BJ (cell line): ENCODE measurements at regions not wholly inside any gene's neighbourhood (a gene's known extent, or its start where the extent isn't known, plus 50 kb on each side); places are given as distances from the start of the nearest gene placed in this dataset.
"Not testable (repeated sequence)": the region's sequence is repeated elsewhere in the genome, so short reads cannot be mapped to it uniquely, and the experiment has no call there.

Experiments used
- CTCF ChIA-PET: fragments of 350-600 bp; formaldehyde crosslinking; extraction: SDS; loops from one replicate; lab custom pipeline; 2021; ENCODE audit warnings: antibody characterized with exemption, inconsistent platforms; lab: Yijun Ruan, JAX
- POLR2A ChIA-PET: fragments of 300-600 bp; sonication (Branson Sonifier 250); formaldehyde crosslinking; extraction: SDS; loops from one replicate; lab custom pipeline; 2021; ENCODE audit warnings: antibody characterized with exemption; lab: Charles Lee
- DNase-seq: peaks from one replicate; pipeline ENCODE4 v3.0.0-alpha.2; 2011; ENCODE audit warnings: low read depth
- H3K27me3 ChIP-seq: 2 replicates; pipeline ENCODE4 v1.6.0; 2011; ENCODE audit warnings: low read length; ENCODE audit not compliant: control insufficient read depth, insufficient read depth
- H3K36me3 ChIP-seq: 2 replicates; pipeline ENCODE4 v1.5.1; 2011; ENCODE audit warnings: low read length; ENCODE audit not compliant: control insufficient read depth, insufficient read depth
- H3K4me3 ChIP-seq: 2 replicates; pipeline ENCODE4 v1.5.1; 2011; ENCODE audit warnings: low read depth, mild to moderate bottlenecking, control low read depth, low read length
- CTCF ChIP-seq: IDR thresholded peaks from 2 replicates; pipeline ENCODE4 v1.5.1; 2011; ENCODE audit warnings: low read depth, mild to moderate bottlenecking, control low read depth, inconsistent platforms, low read length, moderate library complexity; ENCODE audit not compliant: insufficient read depth

DNA sequence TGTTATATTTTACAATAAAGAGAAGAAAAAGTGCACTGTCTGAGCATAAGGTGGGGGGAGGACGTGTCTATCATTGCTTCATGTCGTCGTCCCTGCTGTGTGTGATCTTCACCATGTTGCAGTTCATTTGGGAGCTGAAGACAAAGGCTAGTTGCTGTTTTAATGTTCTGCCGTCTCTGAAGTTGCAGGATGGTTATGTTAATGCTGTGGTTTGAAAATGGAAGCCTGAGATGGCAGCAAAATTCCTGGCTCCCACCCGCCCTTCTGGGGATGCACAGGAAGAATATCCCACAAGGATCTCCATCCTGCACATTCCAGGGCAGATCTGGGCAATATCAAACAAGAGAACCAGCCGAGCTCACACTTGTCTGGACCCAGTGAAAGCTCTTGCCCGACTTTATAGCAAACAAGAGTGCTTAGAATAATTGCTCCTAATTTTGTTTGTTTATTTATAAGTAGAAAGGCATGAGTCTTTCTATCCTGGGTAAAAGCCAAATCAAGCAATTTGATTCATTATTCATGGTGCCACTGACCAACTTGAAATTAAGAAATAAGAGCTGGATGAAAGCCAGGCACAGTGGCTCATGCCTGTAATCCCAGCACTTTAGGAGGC is 110.3 kb upstream of the ABCC4 start:
- no peak for TF ChIP-seq CTCF
- Histone ChIP-seq H3K36me3 (no peaks in the 10 kb centered on the region), H3K27me3 (no peaks in the 10 kb centered on the region), H3K4me3 (no peak overlapping the region)
- CTCF ChIA-PET = interaction anchor here (22.0 kb wide), 1 partner anchor 220 kb away, joined by 323 read pairs; no protein-coding TSS in a partner anchor
- no peak for DNase-seq
- POLR2A ChIA-PET = interaction anchor here (0.5 kb wide), 1 partner anchor 8 kb away, joined by 4 read pairs; no protein-coding TSS in a partner anchor

DNA sequence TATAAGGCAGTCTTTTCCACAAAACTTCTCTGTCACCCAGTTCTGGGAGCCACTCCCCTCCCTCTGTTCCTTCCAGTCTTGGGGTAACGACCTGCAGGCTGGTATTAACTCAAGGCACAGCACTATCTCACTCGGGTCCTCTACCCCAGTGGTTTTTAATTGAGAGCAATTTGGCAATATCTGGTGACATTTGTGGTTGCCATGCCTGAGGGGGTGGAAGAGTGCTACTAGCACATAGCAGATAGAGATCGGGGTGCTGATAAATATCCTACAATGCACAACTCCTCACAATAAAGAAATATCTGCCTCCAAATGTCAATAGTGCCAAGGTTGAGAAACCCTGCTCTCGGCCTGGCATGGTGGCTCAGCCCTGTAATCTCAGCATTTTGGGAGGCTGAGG is 117.7 kb upstream of the ABCC4 start:
- ChIA-PET POLR2A (no interaction called here), CTCF (no interaction called here)
- Histone ChIP-seq H3K4me3 (no peak overlapping the region), H3K36me3 (no peaks in the 10 kb centered on the region), H3K27me3 (no peaks in the 10 kb centered on the region)
- no peak for TF ChIP-seq CTCF
- DNase-seq = no peak

- H3K36me3 ChIP-seq = no peaks in the 10 kb centered on the region
- ChIA-PET CTCF (interaction anchor here (1.0 kb wide), 1 partner anchor 232 kb away, joined by 4 read pairs; no protein-coding TSS in a partner anchor), POLR2A (no interaction called here)
- no peak for DNase-seq
- TF ChIP-seq CTCF = no peak
- no peaks in the 10 kb centered on the region for H3K27me3 ChIP-seq
- H3K4me3 ChIP-seq = no peak overlapping the region
Observed at GRCh38 chr13:95420501-95420900, 119.2 kb upstream of the ABCC4 start.

GRCh38 chr13:95426631-95427030 is 125.4 kb upstream of the ABCC4 start:
- Histone ChIP-seq H3K4me3 (no peak overlapping the region), H3K36me3 (no peaks in the 10 kb centered on the region), H3K27me3 (no peaks in the 10 kb centered on the region)
- POLR2A ChIA-PET = no interaction called here
- no peak for TF ChIP-seq CTCF
- CTCF ChIA-PET = no interaction called here
- DNase-seq = no peak

- POLR2A ChIA-PET = not testable (repeated sequence)
Observed at GRCh38 chr13:95430525-95430924, 122.0 kb upstream of the CLDN10 start.

GRCh38 chr13:95432141-95432540 is 120.4 kb upstream of the CLDN10 start:
- TF ChIP-seq CTCF = no peak
- H3K4me3 ChIP-seq = no peak overlapping the region
- no peak for DNase-seq
- H3K36me3 ChIP-seq = no peaks in the 10 kb centered on the region
- no peaks in the 10 kb centered on the region for H3K27me3 ChIP-seq
- ChIA-PET CTCF (no interaction called here), POLR2A (no interaction called here)

More at GRCh38 chr13:95430525-95430924, 122.0 kb upstream of the CLDN10 start:
- CTCF ChIA-PET = interaction anchor here (0.6 to 1.0 kb wide), 2 partner anchors 26 to 86 kb away, joined by 3 read pairs; no protein-coding TSS in a partner anchor
- DNase-seq, H3K36me3 ChIP-seq, H3K4me3 ChIP-seq, H3K27me3 ChIP-seq: not testable (repeated sequence)
